ENCODE measurements at regions not wholly inside any gene's neighbourhood (a gene's known extent, or its start where the extent isn't known, plus 50 kb on each side); places are given as distances from the start of the nearest gene placed in this dataset.

GRCh38 chr6:51213811-51214210 lies 395.1 kb downstream of the TFAP2B start:
- TF ChIP-seq POLR2A (IDR thresholded peaks at IDR 0.05) (no peak), CTCF (IDR thresholded peaks at IDR 0.05) (no peak)

Measured in heart left ventricle (tissue), 13 donors.